ENCODE measurements at regions not wholly inside any gene's neighbourhood (a gene's known extent, or its start where the extent isn't known, plus 50 kb on each side); places are given as distances from the start of the nearest gene placed in this dataset.

DNA sequence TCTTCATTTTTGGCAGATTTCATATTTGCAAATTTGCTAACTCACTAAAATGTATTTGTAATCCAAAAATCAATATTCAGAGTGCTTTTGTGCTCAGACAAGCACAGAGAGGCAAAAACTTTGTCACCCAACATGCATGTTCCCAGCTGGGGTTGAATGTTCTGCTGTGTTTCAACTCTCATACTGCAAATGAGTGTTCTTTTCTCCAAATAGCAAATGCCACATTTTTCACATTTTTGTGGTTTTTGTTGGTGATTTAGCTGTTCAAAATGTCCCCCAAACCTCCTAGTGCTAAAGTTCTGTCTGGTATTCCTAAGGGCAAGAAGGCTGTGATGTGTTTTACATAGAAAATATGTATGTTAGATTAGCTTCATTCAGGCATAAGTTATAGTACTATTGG lies 87.3 kb upstream of the PCSK5 start:
- TF ChIP-seq, protein P1, sequence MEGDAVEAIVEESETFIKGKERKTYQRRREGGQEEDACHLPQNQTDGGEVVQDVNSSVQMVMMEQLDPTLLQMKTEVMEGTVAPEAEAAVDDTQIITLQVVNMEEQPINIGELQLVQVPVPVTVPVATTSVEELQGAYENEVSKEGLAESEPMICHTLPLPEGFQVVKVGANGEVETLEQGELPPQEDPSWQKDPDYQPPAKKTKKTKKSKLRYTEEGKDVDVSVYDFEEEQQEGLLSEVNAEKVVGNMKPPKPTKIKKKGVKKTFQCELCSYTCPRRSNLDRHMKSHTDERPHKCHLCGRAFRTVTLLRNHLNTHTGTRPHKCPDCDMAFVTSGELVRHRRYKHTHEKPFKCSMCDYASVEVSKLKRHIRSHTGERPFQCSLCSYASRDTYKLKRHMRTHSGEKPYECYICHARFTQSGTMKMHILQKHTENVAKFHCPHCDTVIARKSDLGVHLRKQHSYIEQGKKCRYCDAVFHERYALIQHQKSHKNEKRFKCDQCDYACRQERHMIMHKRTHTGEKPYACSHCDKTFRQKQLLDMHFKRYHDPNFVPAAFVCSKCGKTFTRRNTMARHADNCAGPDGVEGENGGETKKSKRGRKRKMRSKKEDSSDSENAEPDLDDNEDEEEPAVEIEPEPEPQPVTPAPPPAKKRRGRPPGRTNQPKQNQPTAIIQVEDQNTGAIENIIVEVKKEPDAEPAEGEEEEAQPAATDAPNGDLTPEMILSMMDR (IDR thresholded peaks at IDR 0.05) = no peak
- no peaks in the 10 kb centered on the region for H3K4me1 ChIP-seq (ENCODE audit: insufficient read depth, low read length)
- no peaks in the 10 kb centered on the region for H3K9me3 Mint-ChIP-seq
- ATAC-seq (ENCODE audit: poor library complexity) = no peak
- H3K27ac ChIP-seq (ENCODE audit: low read depth in 1 of 2, low read length in 2 of 2) = no peak overlapping the region
- no peaks in the 10 kb centered on the region for H3K36me3 Mint-ChIP-seq (ENCODE audit: low read depth)
- H3K27me3 ChIP-seq (ENCODE audit: control insufficient read depth in 1 of 2, insufficient read depth in 2 of 2, low read length in 2 of 2) = no peaks in the 10 kb centered on the region
- H3K36me3 ChIP-seq (ENCODE audit: insufficient read depth, low read length) = no peaks in the 10 kb centered on the region
- H3K4me3 ChIP-seq (ENCODE audit: low read length) = no peak overlapping the region
- H3K9me3 ChIP-seq (ENCODE audit: control insufficient read depth in 1 of 2, insufficient read depth in 1 of 2, low read length in 2 of 2) = no peaks in the 10 kb centered on the region
- intact Hi-C loops (cut with DNase I, micrococcal nuclease) = no loop called here
- no peak for DNase-seq
- no peak overlapping the region for H3K27ac Mint-ChIP-seq
- POLR2A ChIA-PET = no interaction called here
- H3K4me1 Mint-ChIP-seq (ENCODE audit: low read depth) = no peaks in the 10 kb centered on the region
- H3K27me3 Mint-ChIP-seq = peaks cover 10% of the 10 kb centered on the region
- H3K4me3 Mint-ChIP-seq = no peak overlapping the region
- CTCF ChIA-PET = no interaction called here

DNA sequence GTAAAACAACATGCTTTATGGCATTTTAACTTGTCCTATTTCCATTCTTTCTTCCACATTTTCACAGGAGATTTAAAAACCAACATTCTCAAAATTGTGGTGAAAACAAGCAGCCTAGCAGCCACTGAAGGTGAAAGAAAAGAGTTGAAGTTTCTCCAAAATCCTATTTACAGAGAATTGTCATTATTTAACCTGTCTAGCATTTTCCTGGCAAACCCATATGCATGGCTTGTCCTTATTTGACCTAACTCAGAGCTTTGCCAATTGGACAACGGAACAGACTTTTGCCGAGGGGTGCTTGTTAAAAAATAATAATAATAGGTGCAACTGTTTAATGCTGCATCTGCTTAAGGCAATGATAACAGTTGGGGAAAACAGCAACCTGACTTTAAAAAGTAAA lies 80.4 kb upstream of the PCSK5 start:
- DNase-seq = no peak
- intact Hi-C loops (cut with DNase I, micrococcal nuclease) = no loop called here

GRCh38 chr9:75811692-75812091 lies 78.8 kb upstream of the PCSK5 start:
- Mint-ChIP-seq H3K9me3 (peaks cover 14% of the 10 kb centered on the region), H3K36me3 (ENCODE audit: low read depth) (no peaks in the 10 kb centered on the region), H3K27me3 (peaks cover 3% of the 10 kb centered on the region), H3K4me1 (ENCODE audit: low read depth) (no peaks in the 10 kb centered on the region), H3K27ac (no peak overlapping the region), H3K4me3 (no peak overlapping the region)
- H3K4me3 ChIP-seq (ENCODE audit: low read length) = no peak overlapping the region
- H3K9me3 ChIP-seq (ENCODE audit: control insufficient read depth in 1 of 2, insufficient read depth in 1 of 2, low read length in 2 of 2) = peaks cover 6 to 13% of the 10 kb centered on the region in 2 experiments
- intact Hi-C loops (cut with DNase I, micrococcal nuclease) = no loop called here
- H3K27me3 ChIP-seq (ENCODE audit: control insufficient read depth in 1 of 2, insufficient read depth in 2 of 2, low read length in 2 of 2) = no peaks in the 10 kb centered on the region
- TF ChIP-seq, protein P1 (IDR thresholded peaks at IDR 0.05) = no peak
- ATAC-seq (ENCODE audit: poor library complexity) (no peak), DNase-seq (no peak)
- no peaks in the 10 kb centered on the region for H3K36me3 ChIP-seq (ENCODE audit: insufficient read depth, low read length)
- ChIA-PET CTCF (no interaction called here), POLR2A (no interaction called here)
- H3K27ac ChIP-seq (ENCODE audit: low read depth in 1 of 2, low read length in 2 of 2) = no peak overlapping the region
- no peaks in the 10 kb centered on the region for H3K4me1 ChIP-seq (ENCODE audit: insufficient read depth, low read length)

More for the DNA sequence above, 80.4 kb upstream of the PCSK5 start:
- ChIA-PET CTCF (no interaction called here), POLR2A (no interaction called here)
- peaks cover 10% of the 10 kb centered on the region for H3K27me3 Mint-ChIP-seq
- no peak overlapping the region for H3K27ac Mint-ChIP-seq
- H3K4me3 ChIP-seq (ENCODE audit: low read length) = no peak overlapping the region
- H3K27me3 ChIP-seq (ENCODE audit: control insufficient read depth in 1 of 2, insufficient read depth in 2 of 2, low read length in 2 of 2) = no peaks in the 10 kb centered on the region
- H3K36me3 Mint-ChIP-seq (ENCODE audit: low read depth) = no peaks in the 10 kb centered on the region
- H3K36me3 ChIP-seq (ENCODE audit: insufficient read depth, low read length) = no peaks in the 10 kb centered on the region
- no peaks in the 10 kb centered on the region for H3K4me1 ChIP-seq (ENCODE audit: insufficient read depth, low read length)
- peaks cover 6 to 13% of the 10 kb centered on the region in 2 experiments for H3K9me3 ChIP-seq (ENCODE audit: control insufficient read depth in 1 of 2, insufficient read depth in 1 of 2, low read length in 2 of 2)
- H3K4me1 Mint-ChIP-seq (ENCODE audit: low read depth) = no peaks in the 10 kb centered on the region
- H3K4me3 Mint-ChIP-seq = no peak overlapping the region
- peaks cover 8% of the 10 kb centered on the region for H3K9me3 Mint-ChIP-seq
- no peak for ATAC-seq (ENCODE audit: poor library complexity)
- TF ChIP-seq, protein P1 (IDR thresholded peaks at IDR 0.05) = no peak
- H3K27ac ChIP-seq (ENCODE audit: low read depth in 1 of 2, low read length in 2 of 2) = no peak overlapping the region

Data from CD4-positive, alpha-beta T cell (primary cell).